Activated T-cell treated with anti-CD3 and anti-CD28 coated beads for 4 hours (primary cell): ENCODE measurements at regions not wholly inside any gene's neighbourhood (a gene's known extent, or its start where the extent isn't known, plus 50 kb on each side); places are given as distances from the start of the nearest gene placed in this dataset.

Experiments used
- DNase-seq: peaks from one replicate; pipeline ENCODE4 v3.0.0-alpha.2; 2020

DNA sequence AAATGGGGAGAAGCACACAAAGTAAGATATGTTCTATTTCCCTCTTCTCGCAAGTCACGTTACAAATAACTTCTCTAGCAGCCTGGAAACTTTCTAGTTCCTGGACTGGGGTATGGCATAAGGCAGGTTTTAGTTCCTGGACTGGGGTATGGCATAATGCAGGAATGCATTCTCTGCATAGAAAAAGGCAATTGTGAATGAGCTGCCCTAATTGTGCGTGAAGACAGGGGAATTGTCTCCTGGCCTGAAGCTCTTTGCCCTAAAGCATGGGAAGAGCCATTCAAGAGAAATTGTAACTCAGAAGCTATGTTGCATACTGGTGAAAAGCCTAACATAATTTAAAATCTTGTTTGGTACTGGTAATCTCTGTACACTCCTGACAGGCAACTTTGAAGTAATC lies 54.3 kb upstream of the CBLB start:
- DNase-seq: no peak

DNA sequence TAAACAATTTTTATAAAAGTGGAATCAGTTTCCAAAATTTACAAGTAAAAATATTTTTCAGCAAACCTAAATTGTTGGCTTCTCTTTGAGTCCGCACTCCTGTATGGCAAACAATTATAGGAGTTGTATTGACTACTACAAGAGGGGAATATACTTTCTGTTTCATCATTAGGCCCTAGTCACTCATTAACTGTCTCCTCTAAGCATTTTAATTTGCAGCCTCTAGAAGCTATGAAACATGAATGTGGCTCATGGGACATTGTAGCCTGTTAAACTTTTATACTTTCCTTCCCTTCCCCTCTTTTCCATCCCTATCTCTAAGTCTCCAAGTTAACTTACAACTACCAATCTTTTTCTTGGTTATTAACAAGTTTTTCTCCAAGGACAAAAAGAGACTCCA lies 58.9 kb upstream of the CBLB start:
- DNase-seq: no peak

DNA sequence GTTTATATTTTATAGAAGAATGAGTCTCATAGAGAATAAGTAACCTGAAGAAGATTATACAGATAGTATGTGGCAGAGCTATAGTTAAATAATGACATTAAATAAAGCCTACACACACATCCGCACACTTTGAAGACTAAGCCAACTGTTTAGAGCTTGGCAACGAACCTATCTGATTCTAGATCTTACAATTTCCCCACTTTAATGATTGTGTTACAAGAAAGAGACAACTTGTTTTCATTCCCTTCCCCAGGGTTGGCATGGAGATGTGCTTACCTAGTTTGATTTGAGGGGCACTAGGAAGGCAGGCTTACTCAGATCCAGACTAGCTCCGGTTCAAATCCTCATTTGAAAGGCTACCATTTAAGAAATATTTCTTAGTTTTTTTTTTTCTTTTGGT lies 61.9 kb upstream of the CBLB start:
- no peak for DNase-seq

DNA sequence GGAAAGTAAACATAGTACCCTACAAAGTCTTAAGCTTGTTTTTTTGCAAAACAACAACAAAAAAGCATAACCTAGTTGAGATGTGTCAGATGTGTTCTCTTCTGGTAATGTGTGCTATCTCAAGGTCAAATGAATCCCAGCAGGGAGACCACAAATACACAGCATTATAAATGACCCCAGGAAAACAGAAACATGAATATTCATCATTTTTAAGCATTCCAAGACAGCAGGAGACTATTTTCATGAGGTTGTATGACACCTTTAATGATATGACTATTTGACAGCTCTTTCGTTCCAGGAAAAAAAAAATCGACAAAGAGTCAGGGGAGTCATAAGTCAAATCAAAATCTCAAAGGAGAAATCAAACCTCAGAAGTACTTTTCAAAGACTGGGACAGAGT lies 62.7 kb upstream of the CBLB start:
- DNase-seq: no peak

- DNase-seq: no peak
Measured at GRCh38 chr3:105933871-105934270, 65.1 kb upstream of the CBLB start.

DNA sequence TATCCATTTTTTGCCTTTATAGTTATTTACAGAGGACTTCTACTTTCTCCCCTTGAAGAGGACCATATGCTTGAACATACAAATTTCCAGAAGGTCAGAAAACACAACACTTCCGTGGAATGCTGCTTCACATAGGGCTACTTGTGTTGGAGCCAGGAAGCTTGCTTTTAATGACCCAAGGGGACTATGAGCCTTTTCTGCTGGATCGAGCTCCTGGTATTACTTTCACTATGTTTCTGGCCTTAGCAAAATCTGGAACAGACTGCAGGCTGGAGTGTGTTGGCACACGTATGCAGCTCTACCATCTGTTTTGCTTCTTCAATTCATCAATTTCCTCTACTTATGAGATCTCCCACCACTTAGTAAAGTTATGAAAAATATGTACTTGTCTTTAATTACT lies 69.3 kb upstream of the CBLB start:
- DNase-seq: no peak

GRCh38 chr3:105938806-105939205 lies 70.0 kb upstream of the CBLB start:
- no peak for DNase-seq

GRCh38 chr3:105944276-105944675 lies 75.5 kb upstream of the CBLB start:
- no peak for DNase-seq

GRCh38 chr3:105944721-105945120 lies 75.9 kb upstream of the CBLB start:
- no peak for DNase-seq

GRCh38 chr3:105948101-105948500 lies 79.3 kb upstream of the CBLB start:
- no peak for DNase-seq

DNA sequence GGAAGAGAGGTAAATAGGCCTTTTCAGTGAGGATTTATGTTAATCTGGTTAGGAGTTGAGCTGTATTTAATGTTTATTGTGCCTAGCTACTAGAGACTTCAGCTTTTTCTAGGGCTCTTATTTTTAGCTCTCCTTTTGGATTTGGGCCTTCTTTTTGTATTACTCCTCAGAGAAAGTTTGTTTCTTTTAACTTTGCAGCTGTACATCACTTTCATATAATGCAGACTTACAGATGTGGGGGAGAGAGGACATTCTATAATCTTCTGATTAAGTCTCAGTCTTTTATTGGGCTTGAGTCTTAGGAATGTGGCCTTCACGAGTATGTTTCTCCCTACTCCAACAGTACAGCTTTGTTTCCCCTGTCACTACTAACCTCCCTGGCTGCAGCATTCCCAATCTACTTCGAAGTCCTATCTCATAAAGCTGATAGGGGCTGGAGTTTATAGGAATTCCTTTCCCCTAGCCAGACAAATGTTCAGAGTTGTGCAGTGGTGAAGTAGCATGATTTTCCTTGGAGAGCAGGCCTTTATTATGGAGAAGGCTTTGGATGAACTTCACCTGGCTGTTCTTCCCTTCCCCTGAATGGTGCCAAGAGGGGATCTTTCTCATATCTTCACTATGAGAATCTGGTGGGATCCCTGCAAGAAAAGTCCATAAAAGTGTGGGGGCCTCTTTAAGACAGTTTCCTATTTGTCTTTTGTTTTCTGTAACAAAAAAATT lies 82.2 kb upstream of the CBLB start:
- no peak for DNase-seq

DNA sequence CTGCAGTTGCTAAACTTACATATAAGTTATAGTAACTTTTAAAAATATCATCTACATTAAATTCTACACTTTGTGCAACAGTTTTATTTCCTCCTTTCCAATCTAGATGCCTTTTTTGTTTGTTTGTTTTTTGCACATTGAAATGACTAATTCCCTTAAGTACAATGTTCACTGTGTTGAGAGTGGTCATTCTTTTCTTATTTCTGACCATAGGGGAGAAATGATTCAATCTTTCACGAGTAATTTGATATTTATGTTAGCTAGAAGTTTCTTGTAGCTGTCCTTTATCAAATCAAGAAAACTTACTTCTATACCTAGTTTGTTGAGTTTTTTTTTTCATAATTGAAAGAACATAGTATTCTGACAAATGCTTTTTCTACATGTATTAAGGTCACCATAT lies 85.0 kb upstream of the CBLB start:
- no peak for DNase-seq

GRCh38 chr3:105956306-105956705 lies 87.5 kb upstream of the CBLB start:
- DNase-seq: no peak

- DNase-seq: no peak
Measured at GRCh38 chr3:105957722-105958121, 88.9 kb upstream of the CBLB start.

DNA sequence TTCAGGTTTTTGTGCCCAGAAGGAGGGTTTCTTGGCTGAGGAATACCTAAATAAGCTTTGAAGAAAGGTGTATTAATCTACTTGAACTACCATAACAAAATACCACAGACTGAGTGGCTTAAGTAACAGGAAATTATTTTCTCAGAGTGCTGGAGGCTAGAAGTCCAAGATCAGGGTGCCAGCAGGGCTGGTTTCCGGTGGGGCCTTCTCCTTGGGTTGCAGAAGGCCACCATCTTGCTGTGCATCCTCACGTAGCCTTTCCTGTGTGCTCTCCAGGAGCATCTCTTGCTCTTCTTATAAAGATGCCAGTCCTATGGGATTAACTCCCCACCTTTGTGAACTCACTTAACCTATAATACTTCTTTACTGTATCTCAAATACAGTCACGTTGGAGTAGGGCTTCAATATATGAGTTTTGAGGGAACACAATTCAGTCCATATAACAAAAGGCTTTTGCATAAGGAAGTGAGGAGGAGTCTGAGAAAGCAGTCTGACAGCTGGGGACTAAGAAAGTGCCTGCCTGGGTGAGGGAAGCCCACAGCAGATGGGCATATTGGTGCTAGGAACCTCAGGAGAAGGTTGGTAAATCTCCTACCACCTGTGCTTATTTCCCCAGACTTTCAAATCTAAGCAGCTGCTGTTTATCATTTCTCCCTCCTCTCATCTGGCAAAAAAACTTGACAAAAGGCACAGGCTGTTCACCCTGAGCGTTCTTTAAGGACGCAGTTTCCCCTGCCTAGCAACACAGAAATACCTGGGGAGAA lies 89.6 kb upstream of the CBLB start:
- no peak for DNase-seq

DNA sequence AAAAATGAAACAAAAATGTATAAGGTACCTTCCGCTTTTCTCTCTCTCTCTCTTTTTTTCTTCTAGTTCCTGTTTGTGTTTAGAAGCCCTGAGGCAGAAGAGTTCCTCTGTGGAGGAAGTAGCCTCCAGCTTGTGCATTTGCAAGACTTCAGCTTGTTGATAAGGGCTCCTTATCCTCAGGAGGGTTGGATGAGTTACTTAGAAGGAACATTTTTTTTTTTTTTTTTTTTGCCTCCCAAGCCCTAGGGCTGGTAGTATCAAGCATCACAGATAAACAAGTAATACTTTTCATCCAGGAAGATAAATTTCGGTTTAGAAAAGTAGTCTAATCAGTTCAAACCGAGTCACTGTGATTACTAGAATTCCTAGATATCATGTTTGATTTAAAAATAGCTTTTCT lies 91.0 kb upstream of the CBLB start:
- no peak for DNase-seq

DNA sequence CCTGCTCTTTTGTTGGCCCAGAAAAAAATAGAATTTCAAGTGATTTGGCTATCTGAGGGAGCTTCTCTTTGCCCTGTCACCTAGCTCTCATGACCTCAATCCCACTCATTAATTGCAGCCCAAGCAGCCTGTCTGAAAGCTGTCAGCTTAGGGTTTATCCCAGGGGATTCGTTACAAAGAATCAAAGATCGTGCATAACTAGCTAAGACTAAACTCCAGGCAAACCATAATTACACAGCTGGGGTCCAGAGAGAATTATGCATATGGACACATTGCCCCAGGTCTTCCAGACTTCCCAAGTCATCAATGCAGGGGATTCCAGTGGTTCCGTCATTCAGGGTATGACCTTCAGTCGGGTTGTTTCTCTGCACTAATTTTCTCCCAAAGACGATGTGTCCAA lies 91.6 kb upstream of the CBLB start:
- no peak for DNase-seq

DNA sequence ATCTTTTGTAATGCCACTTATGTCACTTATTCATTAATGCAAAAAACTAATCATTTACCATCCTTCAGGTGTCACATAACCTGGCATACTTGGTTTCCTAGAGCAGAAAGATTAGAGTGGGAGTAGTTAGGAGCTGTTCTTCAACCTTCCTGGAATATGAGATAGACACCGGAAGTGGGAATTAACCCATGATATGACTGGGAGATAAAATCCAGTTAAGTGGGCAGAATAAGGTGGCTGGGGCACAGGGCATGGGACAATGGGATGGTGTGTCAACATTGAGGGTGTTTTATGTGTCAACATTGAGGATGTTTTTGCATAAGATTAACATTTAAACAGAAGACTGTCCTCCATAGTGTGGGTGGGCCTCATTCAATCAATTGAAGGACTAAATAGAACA lies 94.3 kb upstream of the CBLB start:
- DNase-seq: no peak

DNA sequence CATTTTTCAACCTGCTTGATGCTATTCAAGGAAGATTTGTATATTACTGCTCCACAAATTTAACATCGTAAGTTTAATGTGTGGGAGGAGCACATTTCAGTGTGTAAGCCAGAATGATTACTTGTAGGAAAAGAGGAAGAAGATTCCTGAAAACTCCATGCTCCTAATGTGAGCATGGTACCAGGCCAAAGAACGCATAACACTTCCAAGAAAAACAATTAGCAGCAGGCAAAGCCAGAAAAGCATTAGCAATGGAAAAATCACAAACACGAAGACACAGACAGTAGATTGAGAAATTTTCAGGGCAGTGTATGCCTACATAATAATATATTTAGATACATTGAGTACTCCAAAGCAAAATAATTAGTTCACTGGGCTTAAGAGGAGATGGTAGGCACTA lies 96.6 kb upstream of the CBLB start:
- DNase-seq: no peak

GRCh38 chr3:105967117-105967516 lies 98.3 kb upstream of the CBLB start:
- DNase-seq: no peak

DNA sequence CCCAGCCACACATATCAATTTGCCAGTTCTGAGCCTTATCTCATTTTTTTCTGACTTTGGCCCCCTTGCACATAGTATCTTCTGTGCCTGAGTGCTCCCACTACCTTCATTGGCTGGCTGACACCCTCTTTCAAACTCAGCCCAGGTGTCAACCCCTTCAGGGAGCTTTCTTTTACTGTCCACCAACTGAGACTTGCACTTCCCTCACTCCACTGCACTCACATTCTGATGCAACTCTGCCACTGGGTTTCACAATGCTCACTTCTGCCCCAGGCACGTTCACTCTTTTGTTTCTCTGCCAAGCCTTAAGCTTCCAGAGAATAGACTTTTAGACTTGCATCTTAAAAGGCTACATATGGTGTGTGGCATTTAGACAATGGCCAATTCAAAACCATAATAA lies 101.5 kb upstream of the CBLB start:
- no peak for DNase-seq

- DNase-seq: no peak
Measured at GRCh38 chr3:105972069-105972468, 103.3 kb upstream of the CBLB start.

- no peak for DNase-seq
Measured at GRCh38 chr3:105974381-105974780, 105.6 kb upstream of the CBLB start.

GRCh38 chr3:105976196-105976595 lies 107.4 kb upstream of the CBLB start:
- no peak for DNase-seq

- DNase-seq: no peak
Measured at GRCh38 chr3:105979961-105980360, 111.1 kb upstream of the CBLB start.
